A673 (cell line): ENCODE measurements at regions not wholly inside any gene's neighbourhood (a gene's known extent, or its start where the extent isn't known, plus 50 kb on each side); places are given as distances from the start of the nearest gene placed in this dataset.

Source experiments
- BruUV-seq: library from RNA; stranded (reverse); fragments of 400-500 nt; replicated peaks from 2 replicates; lab custom pipeline; 2021; lab: Mats Ljungman, UMichigan
- CTCF ChIA-PET: fragments of 300-600 bp; sonication (Branson Sonifier 250); formaldehyde crosslinking; loops from one replicate; lab custom pipeline; 2022; ENCODE audit warnings: antibody characterized with exemption; lab: Charles Lee
- POLR2A ChIA-PET: fragments of 300-600 bp; sonication (Branson Sonifier 250); formaldehyde crosslinking; loops from one replicate; lab custom pipeline; 2022; ENCODE audit warnings: antibody characterized with exemption; ENCODE audit not compliant: low non-redundant PET; lab: Charles Lee
- DNase-seq: peaks from one replicate; pipeline ENCODE4 v3.0.0-alpha.2; 2015; ENCODE audit warnings: low spot score
- H3K27ac ChIP-seq: fragments of 200-600 bp; sonication (generic); 2 replicates; pipeline ENCODE4 v1.5.1; 2016; ENCODE audit warnings: mixed run types, low read depth, mild to moderate bottlenecking, mixed read lengths, antibody characterized with exemption, low read length; ENCODE audit not compliant: poor library complexity, severe bottlenecking
- H3K27me3 ChIP-seq: fragments of 200-600 bp; sonication (generic); replicated peaks from 2 replicates; pipeline ENCODE4 v1.6.1; 2017; ENCODE audit warnings: mixed run types, low read depth, mild to moderate bottlenecking, mixed read lengths, antibody characterized with exemption, low read length; ENCODE audit not compliant: insufficient read depth, poor library complexity
- H3K36me3 ChIP-seq: fragments of 200-600 bp; sonication (generic); 2 replicates; pipeline ENCODE4 v1.6.1; 2016; ENCODE audit warnings: mixed run types, mild to moderate bottlenecking, mixed read lengths, antibody characterized with exemption, low read length; ENCODE audit not compliant: insufficient read depth, poor library complexity, severe bottlenecking
- H3K4me1 ChIP-seq: fragments of 200-600 bp; sonication (generic); 2 replicates; pipeline ENCODE4 v1.6.1; 2017; ENCODE audit warnings: mixed run types, mild to moderate bottlenecking, mixed read lengths, antibody characterized with exemption, low read length; ENCODE audit not compliant: insufficient read depth, poor library complexity, severe bottlenecking
- H3K4me3 ChIP-seq: fragments of 200-600 bp; sonication (generic); 2 replicates; pipeline ENCODE4 v1.5.1; 2016; ENCODE audit warnings: low read depth, mixed run types, mild to moderate bottlenecking, mixed read lengths, low read length; ENCODE audit not compliant: poor library complexity, severe bottlenecking
- H3K9me3 ChIP-seq: fragments of 200-600 bp; sonication (generic); 2 replicates; pipeline ENCODE4 v1.6.1; 2016; ENCODE audit warnings: mixed run types, low read depth, mild to moderate bottlenecking, mixed read lengths, antibody characterized with exemption, low read length; ENCODE audit not compliant: poor library complexity, severe bottlenecking
- CTCF ChIP-seq: fragments of 300-800, 200-600 bp; sonication (generic); conservative IDR thresholded peaks from 2 replicates; pipeline ENCODE4 v1.5.1; 2017; ENCODE audit warnings: low read depth, mild to moderate bottlenecking, antibody characterized with exemption, low read length, moderate library complexity, mixed read lengths
- EZH2 ChIP-seq: fragments of 200-600 bp; sonication (generic); IDR thresholded peaks from 2 replicates; pipeline ENCODE4 v1.6.1; 2017; ENCODE audit warnings: borderline replicate concordance, low read depth, mild to moderate bottlenecking, mixed read lengths, antibody characterized with exemption, low read length; ENCODE audit not compliant: poor library complexity, severe bottlenecking
- intact Hi-C: fragments of 100-400 bp; cut with micrococcal nuclease; formaldehyde crosslinking; loops from one replicate; pipeline ENCODE4 v1.10.0; 2022; ENCODE audit not compliant: unreplicated experiment

- CTCF ChIA-PET, result no interaction called here
- Histone ChIP-seq H3K36me3 (no peaks in the 10 kb centered on the region), H3K4me1 (no peaks in the 10 kb centered on the region), H3K27me3 (no peaks in the 10 kb centered on the region), H3K27ac (no peak overlapping the region), H3K4me3 (no peak overlapping the region), H3K9me3 (no peaks in the 10 kb centered on the region)
- intact Hi-C loops, result no loop called here
- no peak for DNase-seq
- no TSS peak for BruUV-seq
- POLR2A ChIA-PET, result no interaction called here
- TF ChIP-seq EZH2, result no peak
- no peak for TF ChIP-seq CTCF
These were observed 73.7 kb upstream of the OTOGL start for GRCh38 chr12:80025638-80026037.

GRCh38 chr12:80019691-80020090 is 79.6 kb upstream of the OTOGL start:
- Histone ChIP-seq H3K27ac (no peak overlapping the region), H3K36me3 (no peaks in the 10 kb centered on the region), H3K9me3 (no peaks in the 10 kb centered on the region), H3K27me3 (no peaks in the 10 kb centered on the region), H3K4me1 (no peaks in the 10 kb centered on the region), H3K4me3 (no peak overlapping the region)
- TF ChIP-seq EZH2 (no peak), CTCF (no peak)
- ChIA-PET POLR2A (no interaction called here), CTCF (no interaction called here)
- intact Hi-C loops, result no loop called here
- no TSS peak for BruUV-seq
- no peak for DNase-seq

- H3K4me3 ChIP-seq, result no peak overlapping the region
- no peak overlapping the region for H3K27ac ChIP-seq
- ChIA-PET CTCF (no interaction called here), POLR2A (no interaction called here)
- TF ChIP-seq EZH2, result no peak
- TF ChIP-seq CTCF, result no peak
- H3K9me3 ChIP-seq, result no peaks in the 10 kb centered on the region
- no peaks in the 10 kb centered on the region for H3K27me3 ChIP-seq
- BruUV-seq, result no TSS peak
- intact Hi-C loops, result no loop called here
- no peaks in the 10 kb centered on the region for H3K4me1 ChIP-seq
- DNase-seq, result no peak
- H3K36me3 ChIP-seq, result no peaks in the 10 kb centered on the region
These were observed 81.2 kb upstream of the OTOGL start for GRCh38 chr12:80018119-80018518.
